ENCODE measurements at regions not wholly inside any gene's neighbourhood (a gene's known extent, or its start where the extent isn't known, plus 50 kb on each side); places are given as distances from the start of the nearest gene placed in this dataset.
A peak's percentile ranks its signal among the peaks of the same experiment; 100 is the strongest.

- DNase-seq (no peak), ATAC-seq (no peak)
- no peaks in the 10 kb centered on the region for H3K4me1 ChIP-seq
- no peaks in the 10 kb centered on the region for H3K27me3 ChIP-seq
- H3K27ac ChIP-seq = no peak overlapping the region
- intact Hi-C loops (cut with DNase I) = no loop called here
- H3K4me3 ChIP-seq = no peak overlapping the region
- TF ChIP-seq, protein P1, sequence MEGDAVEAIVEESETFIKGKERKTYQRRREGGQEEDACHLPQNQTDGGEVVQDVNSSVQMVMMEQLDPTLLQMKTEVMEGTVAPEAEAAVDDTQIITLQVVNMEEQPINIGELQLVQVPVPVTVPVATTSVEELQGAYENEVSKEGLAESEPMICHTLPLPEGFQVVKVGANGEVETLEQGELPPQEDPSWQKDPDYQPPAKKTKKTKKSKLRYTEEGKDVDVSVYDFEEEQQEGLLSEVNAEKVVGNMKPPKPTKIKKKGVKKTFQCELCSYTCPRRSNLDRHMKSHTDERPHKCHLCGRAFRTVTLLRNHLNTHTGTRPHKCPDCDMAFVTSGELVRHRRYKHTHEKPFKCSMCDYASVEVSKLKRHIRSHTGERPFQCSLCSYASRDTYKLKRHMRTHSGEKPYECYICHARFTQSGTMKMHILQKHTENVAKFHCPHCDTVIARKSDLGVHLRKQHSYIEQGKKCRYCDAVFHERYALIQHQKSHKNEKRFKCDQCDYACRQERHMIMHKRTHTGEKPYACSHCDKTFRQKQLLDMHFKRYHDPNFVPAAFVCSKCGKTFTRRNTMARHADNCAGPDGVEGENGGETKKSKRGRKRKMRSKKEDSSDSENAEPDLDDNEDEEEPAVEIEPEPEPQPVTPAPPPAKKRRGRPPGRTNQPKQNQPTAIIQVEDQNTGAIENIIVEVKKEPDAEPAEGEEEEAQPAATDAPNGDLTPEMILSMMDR (IDR thresholded peaks at IDR 0.05) = no peak
- H3K9me3 ChIP-seq = peaks cover 0 to 15% of the 10 kb centered on the region in 2 donors
- no peaks in the 10 kb centered on the region for H3K36me3 ChIP-seq
Measured at GRCh38 chr1:163684785-163685184, 363.0 kb downstream of the NUF2 start.

DNA sequence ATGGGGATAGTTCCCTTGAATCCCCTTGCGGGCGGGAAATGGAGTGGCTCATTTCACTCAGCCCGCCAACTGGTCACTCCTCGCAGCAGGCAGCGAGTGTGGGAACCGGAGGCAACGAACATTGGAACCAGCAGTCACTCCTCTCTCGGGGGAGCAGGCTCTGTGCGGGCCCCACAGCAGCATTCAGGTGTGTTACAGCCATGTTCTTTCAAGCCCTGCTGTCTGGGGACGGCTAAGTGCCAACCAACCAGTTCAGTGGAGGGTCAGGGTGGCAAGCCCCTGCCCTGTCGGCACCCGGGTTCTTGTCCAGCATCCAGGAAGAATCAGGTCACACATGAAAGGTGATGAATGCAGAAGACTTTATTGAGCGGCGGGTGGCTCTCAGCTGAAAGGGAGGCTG lies 370.5 kb downstream of the NUF2 start:
- intact Hi-C loops (cut with DNase I) = no loop called here
- DNase-seq (peak in 1 of 4 donors; percentile 50), ATAC-seq (no peak)
- no peaks in the 10 kb centered on the region for H3K36me3 ChIP-seq
- no peaks in the 10 kb centered on the region for H3K4me1 ChIP-seq
- TF ChIP-seq, protein P1 (IDR thresholded peaks at IDR 0.05) = no peak
- H3K4me3 ChIP-seq = no peak overlapping the region
- no peaks in the 10 kb centered on the region for H3K27me3 ChIP-seq
- no peaks in the 10 kb centered on the region for H3K9me3 ChIP-seq
- H3K27ac ChIP-seq = no peak overlapping the region

- TF ChIP-seq, protein P1 (IDR thresholded peaks at IDR 0.05) = no peak
- no peak for DNase-seq
- Histone ChIP-seq H3K36me3 (no peaks in the 10 kb centered on the region), H3K4me1 (no peaks in the 10 kb centered on the region), H3K9me3 (no peaks in the 10 kb centered on the region), H3K27me3 (no peaks in the 10 kb centered on the region), H3K27ac (no peak overlapping the region), H3K4me3 (no peak overlapping the region)
- no peak for ATAC-seq
- intact Hi-C loops (cut with DNase I) = no loop called here
Measured at GRCh38 chr1:163697137-163697536, 375.4 kb downstream of the NUF2 start.

- H3K27ac ChIP-seq = no peak overlapping the region
- no peak overlapping the region for H3K4me3 ChIP-seq
- no peaks in the 10 kb centered on the region for H3K9me3 ChIP-seq
- intact Hi-C loops (cut with DNase I) = no loop called here
- DNase-seq (no peak), ATAC-seq (no peak)
- H3K4me1 ChIP-seq = no peaks in the 10 kb centered on the region
- H3K36me3 ChIP-seq = no peaks in the 10 kb centered on the region
- no peaks in the 10 kb centered on the region for H3K27me3 ChIP-seq
- TF ChIP-seq, protein P1 (IDR thresholded peaks at IDR 0.05) = no peak
Measured at GRCh38 chr1:163701783-163702374, 380.1 kb downstream of the NUF2 start.

DNA sequence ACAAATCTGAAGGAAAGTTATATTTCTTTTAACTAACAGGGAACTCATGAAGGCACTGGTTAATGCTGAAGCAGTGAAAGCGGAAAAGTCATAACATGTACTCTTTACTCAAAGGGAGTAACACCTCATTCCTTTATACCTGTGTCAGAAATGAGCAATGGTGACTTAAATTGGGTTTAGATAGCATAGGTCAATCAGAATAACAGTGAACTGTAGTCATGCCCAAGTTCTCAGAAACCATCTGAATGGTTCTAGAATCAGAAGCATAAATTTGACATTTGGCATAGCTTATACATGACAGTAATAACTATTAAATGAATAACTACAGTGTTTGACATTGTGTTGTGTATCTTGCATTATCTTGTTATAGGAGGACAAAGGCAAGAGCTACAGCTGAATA lies 382.0 kb downstream of the NUF2 start:
- no peak for DNase-seq
- H3K9me3 ChIP-seq = no peaks in the 10 kb centered on the region
- H3K27me3 ChIP-seq = no peaks in the 10 kb centered on the region
- ATAC-seq = no peak
- no peaks in the 10 kb centered on the region for H3K4me1 ChIP-seq
- intact Hi-C loops (cut with DNase I) = no loop called here
- TF ChIP-seq, protein P1 (IDR thresholded peaks at IDR 0.05) = no peak
- H3K36me3 ChIP-seq = no peaks in the 10 kb centered on the region
- no peak overlapping the region for H3K27ac ChIP-seq
- H3K4me3 ChIP-seq = no peak overlapping the region

Data from left lung (tissue), 4 donors.